Stomach (tissue), 4 donors: ENCODE measurements at regions not wholly inside any gene's neighbourhood (a gene's known extent, or its start where the extent isn't known, plus 50 kb on each side); places are given as distances from the start of the nearest gene placed in this dataset.

ENCODE experiments used
- EP300 ChIP-seq: sonication (generic); formaldehyde crosslinking; IDR thresholded peaks from one replicate; pipeline ENCODE4 v1.6.1; 2017; ENCODE audit warnings: antibody characterized with exemption
- POLR2A ChIP-seq, 4 donors: fragments of 450-650 bp; IDR thresholded peaks; one replicate each; pipeline ENCODE4 v1.6.1; 2016; ENCODE audit warnings: antibody characterized with exemption in 4 of 4, control low read depth in 2 of 4, mild to moderate bottlenecking in 1 of 4, moderate library complexity in 1 of 4

DNA sequence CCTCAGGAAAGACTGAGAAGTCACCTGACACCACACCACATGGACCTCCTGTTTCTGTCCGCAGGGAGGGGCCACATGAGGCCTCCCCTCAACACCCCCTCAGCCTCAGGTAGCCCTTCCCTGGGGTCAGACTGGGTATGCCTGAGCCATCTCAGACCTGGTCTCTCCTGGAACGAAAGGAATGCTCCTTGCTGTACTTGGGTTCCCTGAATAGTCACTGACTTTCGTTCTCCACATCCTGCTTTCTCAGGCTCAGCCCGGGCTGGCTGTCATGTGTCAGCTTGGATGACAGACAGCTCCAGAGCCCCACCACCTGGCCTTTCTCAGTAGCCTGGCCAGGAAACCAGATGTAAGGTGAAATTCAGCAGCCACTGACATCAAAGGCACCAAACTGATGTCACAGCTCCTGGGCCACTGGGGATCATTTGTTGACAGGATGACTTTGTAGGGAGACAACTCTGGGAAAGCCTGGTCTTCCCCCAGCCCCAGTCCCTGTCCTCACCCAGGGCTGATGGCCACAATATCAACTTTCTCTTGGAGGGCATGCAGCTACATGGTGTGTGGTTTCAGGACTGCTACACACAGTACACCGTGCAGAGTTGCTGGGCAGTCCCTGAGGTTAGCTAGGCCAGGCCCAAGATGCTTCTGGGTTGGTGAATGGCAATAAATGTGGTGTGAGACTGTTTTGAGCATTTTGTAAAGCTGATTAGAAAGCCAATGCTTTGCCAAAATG is 141.4 kb upstream of the MRPS22 start:
- TF ChIP-seq EP300 (no peak), POLR2A (IDR thresholded peaks at IDR 0.05) (no peak)
